ENCODE measurements at regions not wholly inside any gene's neighbourhood (a gene's known extent, or its start where the extent isn't known, plus 50 kb on each side); places are given as distances from the start of the nearest gene placed in this dataset.

DNA sequence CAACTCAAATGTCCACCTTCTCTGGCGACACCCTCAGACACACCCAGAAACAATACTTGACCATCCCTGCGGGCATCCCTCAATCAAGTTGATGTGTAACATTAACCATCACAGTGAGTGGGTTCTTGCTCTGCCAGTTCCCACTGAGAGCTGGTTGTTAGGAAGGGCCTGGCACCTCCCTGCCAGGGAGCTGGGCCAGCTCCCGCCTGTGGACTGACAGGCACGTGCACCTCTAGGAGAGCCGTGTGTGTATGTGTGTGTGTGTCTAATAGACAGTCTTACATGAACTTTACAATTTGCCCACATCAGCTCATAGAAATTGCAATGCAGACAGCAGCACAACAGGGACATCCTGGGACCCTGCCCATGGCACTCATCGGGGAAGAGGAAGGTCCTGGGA lies 298.7 kb downstream of the SHANK2 start:
- intact Hi-C loops (cut with micrococcal nuclease): no loop called here
- H3K9me3 Mint-ChIP-seq: peaks cover 14% of the 10 kb centered on the region
- H3K36me3 Mint-ChIP-seq (ENCODE audit: low read depth): no peaks in the 10 kb centered on the region
- no peaks in the 10 kb centered on the region for H3K4me1 Mint-ChIP-seq (ENCODE audit: low read depth)
- no peaks in the 10 kb centered on the region for H3K27me3 Mint-ChIP-seq
- H3K4me3 Mint-ChIP-seq: no peak overlapping the region
- H3K27ac Mint-ChIP-seq: no peak overlapping the region

DNA sequence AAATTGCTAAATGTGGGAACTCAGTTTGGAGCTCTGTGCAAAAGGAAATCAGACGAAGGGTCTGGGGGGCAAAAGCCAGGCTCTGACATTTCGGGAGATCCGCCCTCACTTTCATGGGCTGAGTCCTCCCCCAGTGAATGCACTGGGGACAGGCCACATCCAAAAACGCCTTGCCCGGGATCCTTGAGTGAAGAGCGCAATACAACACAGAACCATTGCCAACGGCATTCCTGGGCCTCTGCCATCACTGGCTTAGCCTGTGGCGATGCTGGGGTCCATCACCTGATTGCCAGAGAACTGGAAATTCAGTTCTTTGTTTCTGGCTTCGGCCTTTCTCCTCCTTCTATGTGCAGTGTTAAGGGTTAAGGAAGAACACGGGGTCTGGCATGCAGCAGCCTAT lies 297.9 kb downstream of the SHANK2 start:
- Mint-ChIP-seq H3K4me3 (no peak overlapping the region), H3K27me3 (no peaks in the 10 kb centered on the region), H3K36me3 (ENCODE audit: low read depth) (no peaks in the 10 kb centered on the region), H3K27ac (no peak overlapping the region), H3K9me3 (peaks cover 14% of the 10 kb centered on the region), H3K4me1 (ENCODE audit: low read depth) (no peaks in the 10 kb centered on the region)
- intact Hi-C loops (cut with micrococcal nuclease): no loop called here
